Ishikawa (cell line): ENCODE measurements at regions not wholly inside any gene's neighbourhood (a gene's known extent, or its start where the extent isn't known, plus 50 kb on each side); places are given as distances from the start of the nearest gene placed in this dataset.
A peak's percentile ranks its signal among the peaks of the same experiment; 100 is the strongest.

ENCODE experiments used
- CEBPB ChIP-seq: IDR thresholded peaks from 2 replicates; pipeline ENCODE4 v1.6.1; 2012
- CREB1 ChIP-seq: IDR thresholded peaks from 2 replicates; pipeline ENCODE4 v1.6.1; 2012; ENCODE audit warnings: low read depth
- EGR1 ChIP-seq: IDR thresholded peaks from 2 replicates; pipeline ENCODE4 v1.6.1; 2012
- EP300 ChIP-seq: IDR thresholded peaks from 2 replicates; pipeline ENCODE4 v1.6.1; 2012; ENCODE audit warnings: borderline replicate concordance
- FOXM1 ChIP-seq: IDR thresholded peaks from 2 replicates; pipeline ENCODE4 v1.6.1; 2012; ENCODE audit warnings: low read depth, borderline replicate concordance
- NFIC ChIP-seq: IDR thresholded peaks from 2 replicates; pipeline ENCODE4 v1.6.1; 2012
- RAD21 ChIP-seq: IDR thresholded peaks from 2 replicates; pipeline ENCODE4 v1.6.1; 2012; ENCODE audit warnings: low read depth
- TAF1 ChIP-seq: IDR thresholded peaks from 2 replicates; pipeline ENCODE4 v1.6.1; 2012; ENCODE audit warnings: low read depth, mild to moderate bottlenecking
- TCF12 ChIP-seq: IDR thresholded peaks from 2 replicates; pipeline ENCODE4 v1.6.1; 2012; ENCODE audit warnings: low read depth
- TEAD4 ChIP-seq: IDR thresholded peaks from 2 replicates; pipeline ENCODE4 v1.6.1; 2012
- YY1 ChIP-seq: IDR thresholded peaks from 2 replicates; pipeline ENCODE4 v1.6.1; 2012; ENCODE audit warnings: low read depth
- ZBTB7A ChIP-seq: IDR thresholded peaks from 2 replicates; pipeline ENCODE4 v1.6.1; 2012; ENCODE audit warnings: low read depth
- TF ChIP-seq, protein P1 (sequence below): IDR thresholded peaks from 2 replicates; pipeline ENCODE4 v1.6.1; 2012
- TF ChIP-seq, protein P2 (sequence below): IDR thresholded peaks from 2 replicates; pipeline ENCODE4 v1.6.1; 2012; ENCODE audit warnings: low read depth, mild to moderate bottlenecking
- TF ChIP-seq, protein P3 (sequence below): IDR thresholded peaks from 2 replicates; pipeline ENCODE4 v1.6.1; 2012

DNA sequence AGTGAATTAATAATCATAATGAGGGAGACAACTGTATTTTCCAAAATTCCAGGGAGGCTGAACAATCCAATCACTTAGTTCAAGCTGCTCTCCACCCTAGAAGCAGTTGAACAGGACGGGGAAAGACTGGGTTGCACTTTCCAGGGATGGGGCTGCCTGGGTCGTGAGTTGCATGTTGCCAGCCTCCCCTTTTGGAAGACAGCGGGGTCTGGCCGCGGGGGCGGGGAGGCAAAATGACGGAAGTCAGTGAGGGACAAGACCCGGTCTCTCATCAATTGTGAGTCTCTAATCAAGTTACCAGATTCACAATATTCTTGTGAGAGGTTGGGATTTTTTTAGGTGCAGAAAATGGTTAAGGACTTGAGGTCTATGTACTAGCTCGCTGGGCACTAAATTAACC is 484.1 kb downstream of the ZSWIM6 start:
- TF ChIP-seq TEAD4 (no peak), FOXM1 (no peak), RAD21 (no peak), EGR1 (no peak), EP300 (no peak), CEBPB (no peak), ZBTB7A (no peak), TCF12 (no peak)
- TF ChIP-seq, protein P1, sequence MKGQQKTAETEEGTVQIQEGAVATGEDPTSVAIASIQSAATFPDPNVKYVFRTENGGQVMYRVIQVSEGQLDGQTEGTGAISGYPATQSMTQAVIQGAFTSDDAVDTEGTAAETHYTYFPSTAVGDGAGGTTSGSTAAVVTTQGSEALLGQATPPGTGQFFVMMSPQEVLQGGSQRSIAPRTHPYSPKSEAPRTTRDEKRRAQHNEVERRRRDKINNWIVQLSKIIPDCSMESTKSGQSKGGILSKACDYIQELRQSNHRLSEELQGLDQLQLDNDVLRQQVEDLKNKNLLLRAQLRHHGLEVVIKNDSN: no peak

DNA sequence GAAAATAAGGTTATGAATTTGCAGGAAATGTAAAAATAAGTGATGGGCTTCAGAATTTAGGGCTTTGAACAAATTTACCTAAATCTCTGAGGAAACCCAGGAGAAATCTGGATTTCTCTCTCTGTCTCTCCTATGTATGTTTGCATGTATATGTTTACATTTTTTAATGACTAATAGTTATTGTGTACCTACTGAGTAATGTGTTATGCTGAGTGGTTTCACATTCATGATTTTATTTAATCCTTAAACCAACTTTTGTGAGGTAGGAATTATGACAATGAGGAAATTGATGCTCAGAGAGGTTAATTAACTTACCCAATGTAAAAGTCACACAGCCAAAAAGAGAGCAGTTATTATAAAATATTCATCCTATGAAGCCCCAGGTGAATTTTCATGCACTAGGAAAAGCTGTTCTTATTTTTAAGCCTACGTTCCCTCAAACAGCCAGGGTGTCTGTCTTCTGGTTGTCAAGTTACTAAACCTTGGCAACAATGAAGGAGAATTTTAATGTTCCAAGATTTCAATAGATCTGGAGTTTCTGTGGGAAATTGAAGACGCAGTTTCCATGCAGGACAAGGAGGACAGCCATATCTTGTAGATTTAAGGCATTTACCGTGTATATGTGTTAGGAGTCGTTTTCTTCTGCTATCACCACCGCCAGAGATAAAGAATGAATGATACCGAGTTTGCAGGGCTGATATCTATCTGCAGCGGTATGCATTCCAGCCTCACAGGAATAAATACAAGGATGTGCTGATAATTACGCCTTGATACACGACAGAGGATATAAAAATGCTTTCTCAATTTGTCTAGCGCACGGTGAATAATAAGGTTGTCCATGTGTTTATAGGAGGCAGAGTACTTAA is 484.8 kb downstream of the ZSWIM6 start:
- TF ChIP-seq RAD21 (no peak), ZBTB7A (no peak), EP300 (no peak), TEAD4 (no peak), NFIC (no peak)

DNA sequence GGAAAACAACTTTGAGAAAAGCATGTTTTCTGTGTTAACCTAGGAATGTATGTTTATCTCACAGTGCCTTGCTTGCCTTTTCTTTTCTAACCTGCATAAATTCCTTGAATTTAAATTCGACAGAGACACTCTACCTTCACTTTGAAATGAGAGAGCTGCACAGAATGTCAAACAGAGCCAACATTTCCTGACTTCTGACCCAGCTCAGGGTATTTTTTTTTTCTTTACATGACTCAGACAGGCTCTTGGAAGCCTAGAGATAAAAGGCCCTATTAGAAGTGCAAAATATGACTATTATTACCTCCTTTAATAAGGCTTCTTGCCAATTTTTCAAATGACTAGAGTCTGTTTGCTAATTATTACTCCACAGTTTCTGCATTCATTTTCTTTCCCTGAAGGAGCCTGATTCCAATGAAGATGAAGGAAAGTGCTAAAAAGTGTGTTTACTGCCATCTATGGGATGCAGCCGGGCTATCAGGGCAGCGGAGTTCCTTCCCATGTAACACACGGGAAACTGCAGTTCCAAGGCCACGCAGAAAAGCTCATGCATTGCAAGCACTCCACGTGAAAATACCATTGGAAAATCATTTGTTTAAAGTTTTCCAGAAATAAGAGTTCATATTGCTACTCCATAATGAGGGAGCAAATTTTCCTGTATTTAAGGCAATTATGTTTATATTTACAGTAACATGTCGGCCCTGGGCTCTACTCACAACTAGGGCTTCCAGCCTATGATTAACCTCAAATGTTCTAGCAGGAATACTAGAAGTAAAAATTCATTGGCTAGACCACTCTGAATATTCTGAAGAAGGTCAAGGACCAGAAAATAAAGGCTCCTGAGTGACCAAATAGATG is 485.6 kb downstream of the ZSWIM6 start:
- peak; percentile 60 for TF ChIP-seq RAD21
- TF ChIP-seq EGR1: no peak

DNA sequence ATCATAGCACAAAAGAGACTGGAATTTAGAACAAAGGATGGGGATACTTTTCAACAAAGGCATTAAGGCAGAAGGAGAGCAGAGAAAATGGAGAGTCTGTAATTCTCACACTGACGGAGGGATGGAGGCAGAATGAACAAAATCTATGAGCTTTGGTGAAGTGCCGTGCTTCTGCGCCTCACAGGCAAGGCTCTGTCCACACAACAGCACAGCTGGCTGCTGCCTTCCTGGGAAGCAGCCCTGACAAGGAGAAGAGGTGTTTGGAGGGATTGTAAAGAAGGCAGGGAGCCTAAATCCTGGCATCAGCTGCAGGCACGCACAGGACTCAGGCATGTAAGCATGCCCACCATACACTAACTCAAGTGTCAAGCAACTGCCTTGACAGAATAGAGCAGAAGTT is 485.2 kb upstream of the KIF2A start:
- TF ChIP-seq YY1 (no peak), TCF12 (no peak), RAD21 (no peak), EGR1 (no peak), ZBTB7A (no peak), FOXM1 (no peak), TEAD4 (no peak), CREB1 (no peak)
- TF ChIP-seq, protein P2, sequence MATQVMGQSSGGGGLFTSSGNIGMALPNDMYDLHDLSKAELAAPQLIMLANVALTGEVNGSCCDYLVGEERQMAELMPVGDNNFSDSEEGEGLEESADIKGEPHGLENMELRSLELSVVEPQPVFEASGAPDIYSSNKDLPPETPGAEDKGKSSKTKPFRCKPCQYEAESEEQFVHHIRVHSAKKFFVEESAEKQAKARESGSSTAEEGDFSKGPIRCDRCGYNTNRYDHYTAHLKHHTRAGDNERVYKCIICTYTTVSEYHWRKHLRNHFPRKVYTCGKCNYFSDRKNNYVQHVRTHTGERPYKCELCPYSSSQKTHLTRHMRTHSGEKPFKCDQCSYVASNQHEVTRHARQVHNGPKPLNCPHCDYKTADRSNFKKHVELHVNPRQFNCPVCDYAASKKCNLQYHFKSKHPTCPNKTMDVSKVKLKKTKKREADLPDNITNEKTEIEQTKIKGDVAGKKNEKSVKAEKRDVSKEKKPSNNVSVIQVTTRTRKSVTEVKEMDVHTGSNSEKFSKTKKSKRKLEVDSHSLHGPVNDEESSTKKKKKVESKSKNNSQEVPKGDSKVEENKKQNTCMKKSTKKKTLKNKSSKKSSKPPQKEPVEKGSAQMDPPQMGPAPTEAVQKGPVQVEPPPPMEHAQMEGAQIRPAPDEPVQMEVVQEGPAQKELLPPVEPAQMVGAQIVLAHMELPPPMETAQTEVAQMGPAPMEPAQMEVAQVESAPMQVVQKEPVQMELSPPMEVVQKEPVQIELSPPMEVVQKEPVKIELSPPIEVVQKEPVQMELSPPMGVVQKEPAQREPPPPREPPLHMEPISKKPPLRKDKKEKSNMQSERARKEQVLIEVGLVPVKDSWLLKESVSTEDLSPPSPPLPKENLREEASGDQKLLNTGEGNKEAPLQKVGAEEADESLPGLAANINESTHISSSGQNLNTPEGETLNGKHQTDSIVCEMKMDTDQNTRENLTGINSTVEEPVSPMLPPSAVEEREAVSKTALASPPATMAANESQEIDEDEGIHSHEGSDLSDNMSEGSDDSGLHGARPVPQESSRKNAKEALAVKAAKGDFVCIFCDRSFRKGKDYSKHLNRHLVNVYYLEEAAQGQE: no peak

DNA sequence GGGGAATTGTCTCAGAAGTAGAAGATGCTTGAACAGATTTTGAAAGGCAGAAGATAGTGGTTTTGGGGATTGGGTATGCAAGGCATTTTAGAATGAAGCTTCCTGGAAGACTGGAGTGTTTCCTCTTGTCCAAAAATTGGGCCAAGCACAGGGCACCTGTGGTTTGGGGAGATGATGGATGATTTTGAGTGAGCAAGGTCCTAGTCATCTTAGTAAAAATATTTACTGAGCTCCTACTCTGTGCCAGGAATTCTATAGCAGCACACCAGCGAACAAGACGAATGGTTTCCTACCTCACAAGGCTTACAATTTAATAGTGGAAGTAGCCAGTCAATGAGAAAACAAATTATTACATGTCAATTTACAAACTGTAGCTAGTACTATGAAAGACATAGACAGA is 484.4 kb upstream of the KIF2A start:
- TF ChIP-seq RAD21: no peak
- TF ChIP-seq EP300: no peak
- TF ChIP-seq, protein P2: no peak
- no peak for TF ChIP-seq EGR1
- TF ChIP-seq CEBPB: no peak
- TF ChIP-seq, protein P1: no peak
- TF ChIP-seq FOXM1: no peak
- no peak for TF ChIP-seq TAF1
- TF ChIP-seq NFIC: no peak
- no peak for TF ChIP-seq CREB1
- no peak for TF ChIP-seq ZBTB7A
- no peak for TF ChIP-seq TEAD4

DNA sequence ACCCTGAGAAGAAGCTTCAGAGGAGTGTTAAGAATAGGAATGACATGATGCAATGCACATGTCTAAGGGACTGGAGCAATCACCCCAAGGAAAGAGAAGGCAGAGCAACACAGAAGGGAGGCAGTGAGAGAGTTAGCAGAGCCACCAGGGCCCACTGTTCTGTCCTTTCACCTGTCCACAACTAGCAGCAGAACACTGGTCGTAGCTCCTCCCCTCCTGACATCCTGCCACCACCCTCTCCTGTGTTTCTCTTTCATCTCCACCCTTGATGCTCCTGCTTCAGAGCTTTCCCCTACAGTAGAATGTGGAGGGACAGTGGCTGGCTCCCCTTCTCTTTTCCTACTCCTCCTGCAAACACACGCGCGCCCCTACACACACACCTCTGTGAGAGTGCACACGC is 483.4 kb upstream of the KIF2A start:
- TF ChIP-seq, protein P3, sequence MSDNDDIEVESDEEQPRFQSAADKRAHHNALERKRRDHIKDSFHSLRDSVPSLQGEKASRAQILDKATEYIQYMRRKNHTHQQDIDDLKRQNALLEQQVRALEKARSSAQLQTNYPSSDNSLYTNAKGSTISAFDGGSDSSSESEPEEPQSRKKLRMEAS: no peak
- TF ChIP-seq CREB1 (no peak), TCF12 (no peak), EP300 (no peak), TEAD4 (no peak), EGR1 (no peak), RAD21 (no peak), CEBPB (no peak)
- TF ChIP-seq, protein P2: no peak
